ENCODE measurements at regions not wholly inside any gene's neighbourhood (a gene's known extent, or its start where the extent isn't known, plus 50 kb on each side); places are given as distances from the start of the nearest gene placed in this dataset.

DNA sequence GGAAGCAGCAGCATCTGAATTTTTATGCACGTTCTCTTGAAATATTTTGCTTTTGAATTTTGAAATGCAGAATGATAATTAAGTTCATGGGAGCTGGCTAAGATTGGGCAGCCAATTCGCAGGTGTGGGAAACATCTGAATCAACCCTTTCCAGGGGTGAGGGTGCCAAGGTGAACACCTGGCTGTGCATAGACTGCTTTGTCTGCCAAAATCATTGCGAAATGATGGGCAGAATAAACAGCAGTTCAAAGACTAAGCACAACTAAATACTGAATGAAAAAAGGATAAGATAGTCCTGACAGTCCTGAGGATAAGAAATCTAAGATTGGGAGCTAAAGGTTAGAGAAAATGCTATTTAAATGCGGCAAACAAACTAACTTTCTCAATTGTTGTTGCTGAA lies 813.3 kb upstream of the RAG2 start:
- TF ChIP-seq, protein P1, sequence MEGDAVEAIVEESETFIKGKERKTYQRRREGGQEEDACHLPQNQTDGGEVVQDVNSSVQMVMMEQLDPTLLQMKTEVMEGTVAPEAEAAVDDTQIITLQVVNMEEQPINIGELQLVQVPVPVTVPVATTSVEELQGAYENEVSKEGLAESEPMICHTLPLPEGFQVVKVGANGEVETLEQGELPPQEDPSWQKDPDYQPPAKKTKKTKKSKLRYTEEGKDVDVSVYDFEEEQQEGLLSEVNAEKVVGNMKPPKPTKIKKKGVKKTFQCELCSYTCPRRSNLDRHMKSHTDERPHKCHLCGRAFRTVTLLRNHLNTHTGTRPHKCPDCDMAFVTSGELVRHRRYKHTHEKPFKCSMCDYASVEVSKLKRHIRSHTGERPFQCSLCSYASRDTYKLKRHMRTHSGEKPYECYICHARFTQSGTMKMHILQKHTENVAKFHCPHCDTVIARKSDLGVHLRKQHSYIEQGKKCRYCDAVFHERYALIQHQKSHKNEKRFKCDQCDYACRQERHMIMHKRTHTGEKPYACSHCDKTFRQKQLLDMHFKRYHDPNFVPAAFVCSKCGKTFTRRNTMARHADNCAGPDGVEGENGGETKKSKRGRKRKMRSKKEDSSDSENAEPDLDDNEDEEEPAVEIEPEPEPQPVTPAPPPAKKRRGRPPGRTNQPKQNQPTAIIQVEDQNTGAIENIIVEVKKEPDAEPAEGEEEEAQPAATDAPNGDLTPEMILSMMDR (IDR thresholded peaks at IDR 0.05; ENCODE audit: insufficient read depth, low read depth, low read length), result no peak
- no peak for DNase-seq (ENCODE audit: low read depth)
- no peaks in the 10 kb centered on the region for H3K27me3 ChIP-seq (ENCODE audit: control insufficient read depth, insufficient read depth, low read length)
- CTCF ChIA-PET, result no interaction called here
- POLR2A ChIA-PET, result no interaction called here
- no peak overlapping the region for H3K4me3 ChIP-seq (ENCODE audit: low read depth, low read length)
- no peaks in the 10 kb centered on the region for H3K36me3 ChIP-seq (ENCODE audit: control insufficient read depth, insufficient read depth, low read length)

- Histone ChIP-seq H3K27me3 (ENCODE audit: control insufficient read depth, insufficient read depth, low read length) (no peaks in the 10 kb centered on the region), H3K4me3 (ENCODE audit: low read depth, low read length) (no peak overlapping the region), H3K36me3 (ENCODE audit: control insufficient read depth, insufficient read depth, low read length) (no peaks in the 10 kb centered on the region)
- TF ChIP-seq, protein P1 (IDR thresholded peaks at IDR 0.05; ENCODE audit: insufficient read depth, low read depth, low read length), result no peak
- no peak for DNase-seq (ENCODE audit: low read depth)
- CTCF ChIA-PET, result no interaction called here
- POLR2A ChIA-PET, result no interaction called here
These were observed 811.1 kb upstream of the RAG2 start for GRCh38 chr11:37409124-37409523.

GRCh38 chr11:37407461-37407860 lies 809.4 kb upstream of the RAG2 start:
- TF ChIP-seq, protein P1 (IDR thresholded peaks at IDR 0.05; ENCODE audit: insufficient read depth, low read depth, low read length), result no peak
- ChIA-PET POLR2A (no interaction called here), CTCF (no interaction called here)
- Histone ChIP-seq H3K27me3 (ENCODE audit: control insufficient read depth, insufficient read depth, low read length) (no peaks in the 10 kb centered on the region), H3K36me3 (ENCODE audit: control insufficient read depth, insufficient read depth, low read length) (no peaks in the 10 kb centered on the region), H3K4me3 (ENCODE audit: low read depth, low read length) (no peak overlapping the region)
- DNase-seq (ENCODE audit: low read depth), result no peak

- no peak for DNase-seq (ENCODE audit: low read depth)
- ChIA-PET POLR2A (no interaction called here), CTCF (no interaction called here)
- Histone ChIP-seq H3K36me3 (ENCODE audit: control insufficient read depth, insufficient read depth, low read length) (no peaks in the 10 kb centered on the region), H3K4me3 (ENCODE audit: low read depth, low read length) (no peak overlapping the region), H3K27me3 (ENCODE audit: control insufficient read depth, insufficient read depth, low read length) (no peaks in the 10 kb centered on the region)
- TF ChIP-seq, protein P1 (IDR thresholded peaks at IDR 0.05; ENCODE audit: insufficient read depth, low read depth, low read length), result no peak
These were observed 808.6 kb upstream of the RAG2 start for GRCh38 chr11:37406651-37407050.

- Histone ChIP-seq H3K36me3 (ENCODE audit: control insufficient read depth, insufficient read depth, low read length) (no peaks in the 10 kb centered on the region), H3K27me3 (ENCODE audit: control insufficient read depth, insufficient read depth, low read length) (no peaks in the 10 kb centered on the region), H3K4me3 (ENCODE audit: low read depth, low read length) (no peak overlapping the region)
- ChIA-PET CTCF (interaction anchor here (1.6 kb wide), 1 partner anchor 11 kb away, joined by 6 read pairs; no protein-coding TSS in a partner anchor), POLR2A (no interaction called here)
- TF ChIP-seq, protein P1 (IDR thresholded peaks at IDR 0.05; ENCODE audit: insufficient read depth, low read depth, low read length), result no peak
- DNase-seq (ENCODE audit: low read depth), result no peak
These were observed 806.2 kb upstream of the RAG2 start for GRCh38 chr11:37404231-37404630.
